IMR-90 (cell line): ENCODE measurements at regions not wholly inside any gene's neighbourhood (a gene's known extent, or its start where the extent isn't known, plus 50 kb on each side); places are given as distances from the start of the nearest gene placed in this dataset.

Source experiments
- ATAC-seq: fragments of 200-7000 bp; cut with Tn5 transposase; 2 replicates; pipeline ENCODE4 v1.9.1; 2020; ENCODE audit warnings: low read depth, mild to moderate bottlenecking, moderate library complexity
- BruUV-seq: library from RNA; stranded (reverse); fragments of 400-500 nt; replicated peaks from 2 replicates; lab custom pipeline; 2021; lab: Mats Ljungman, UMichigan
- CTCF ChIA-PET: fragments of 300-600 bp; formaldehyde crosslinking; extraction: SDS; loops from one replicate; lab custom pipeline; 2021; ENCODE audit warnings: antibody characterized with exemption; lab: Yijun Ruan, JAX
- POLR2A ChIA-PET: fragments of 300-600 bp; sonication (Branson Sonifier 250); formaldehyde crosslinking; loops from one replicate; lab custom pipeline; 2022; ENCODE audit warnings: antibody characterized with exemption; ENCODE audit not compliant: unreplicated experiment; lab: Charles Lee
- DNase-seq: peaks from one replicate; pipeline ENCODE4 v3.0.0; 2013
- H2AFZ ChIP-seq: replicated peaks from 2 replicates; pipeline ENCODE3; 2013; ENCODE audit warnings: low read length, mild to moderate bottlenecking; ENCODE audit not compliant: poor library complexity
- H2AK5ac ChIP-seq: 2 replicates; pipeline ENCODE4 v1.6.1; 2013; ENCODE audit warnings: low read depth, low read length, inconsistent platforms
- H2AK9ac ChIP-seq: replicated peaks from 2 replicates; pipeline ENCODE3; 2013; ENCODE audit warnings: mild to moderate bottlenecking, low read depth, low read length, moderate library complexity; ENCODE audit not compliant: poor library complexity
- H2BK120ac ChIP-seq: 2 replicates; pipeline ENCODE4 v1.6.1; 2013; ENCODE audit warnings: low read depth, low read length, inconsistent platforms
- H2BK15ac ChIP-seq: 3 replicates; pipeline ENCODE4 v1.6.1; 2013; ENCODE audit warnings: low read depth, low read length, inconsistent platforms
- H2BK20ac ChIP-seq: 2 replicates; pipeline ENCODE4 v1.6.1; 2013; ENCODE audit warnings: low read depth, mild to moderate bottlenecking, inconsistent platforms, low read length, moderate library complexity
- H2BK5ac ChIP-seq: 2 replicates; pipeline ENCODE4 v1.6.1; 2013; ENCODE audit warnings: mild to moderate bottlenecking, low read depth, low read length, inconsistent platforms; ENCODE audit not compliant: poor library complexity, severe bottlenecking
- H3K14ac ChIP-seq: replicated peaks from 2 replicates; pipeline ENCODE4 v1.6.1; 2013; ENCODE audit warnings: low read depth, low read length, inconsistent platforms
- H3K18ac ChIP-seq: 2 replicates; pipeline ENCODE4 v1.6.1; 2013; ENCODE audit warnings: low read depth, low read length, control low read depth
- H3K23ac ChIP-seq: 2 replicates; pipeline ENCODE4 v1.6.1; 2013; ENCODE audit warnings: low read depth, low read length, inconsistent platforms
- H3K27ac ChIP-seq: 2 replicates; pipeline ENCODE4 v1.5.1; 2013; ENCODE audit warnings: mild to moderate bottlenecking, control low read depth, low read length; ENCODE audit not compliant: insufficient read depth
- H3K27me3 ChIP-seq: 2 replicates; pipeline ENCODE4 v1.6.1; 2013; ENCODE audit warnings: low read length; ENCODE audit not compliant: control insufficient read depth, insufficient read depth
- H3K36me3 ChIP-seq: 2 replicates; pipeline ENCODE4 v1.6.1; 2013; ENCODE audit warnings: low read length, mixed read lengths; ENCODE audit not compliant: control insufficient read depth, insufficient read depth
- H3K4ac ChIP-seq: 2 replicates; pipeline ENCODE4 v1.6.1; 2013; ENCODE audit warnings: low read depth, low read length, inconsistent platforms
- H3K4me1 ChIP-seq: 2 replicates; pipeline ENCODE4 v1.6.1; 2013; ENCODE audit warnings: low read length, mixed read lengths; ENCODE audit not compliant: control insufficient read depth, insufficient read depth
- H3K4me2 ChIP-seq: 2 replicates; pipeline ENCODE4 v1.6.1; 2013; ENCODE audit warnings: low read depth, mild to moderate bottlenecking, control low read depth, low read length, moderate library complexity
- H3K4me3 ChIP-seq: 2 replicates; pipeline ENCODE4 v1.5.1; 2013; ENCODE audit warnings: low read depth, mild to moderate bottlenecking, control low read depth, low read length, moderate library complexity; ENCODE audit not compliant: insufficient read depth
- H3K56ac ChIP-seq: 2 replicates; pipeline ENCODE4 v1.6.1; 2013; ENCODE audit warnings: low read length, inconsistent platforms; ENCODE audit not compliant: insufficient read depth; ENCODE audit errors: extremely low read depth
- H3K79me1 ChIP-seq, 2 experiments: 2 replicates each; pipeline ENCODE4 v1.6.1; 2013; ENCODE audit warnings: low read length in 2 of 2, inconsistent platforms in 1 of 2, low read depth in 1 of 2
- H3K9ac ChIP-seq: 2 replicates; pipeline ENCODE4 v1.6.1; 2013; ENCODE audit warnings: low read depth, low read length, control low read depth
- H3K9me1 ChIP-seq: 2 replicates; pipeline ENCODE4 v1.6.1; 2013; ENCODE audit warnings: low read length, inconsistent platforms; ENCODE audit not compliant: insufficient read depth
- H3K9me3 ChIP-seq: 2 replicates; pipeline ENCODE4 v1.6.1; 2013; ENCODE audit warnings: low read length; ENCODE audit not compliant: control insufficient read depth, insufficient read depth
- H4K20me1 ChIP-seq: 2 replicates; pipeline ENCODE4 v1.6.1; 2013; ENCODE audit warnings: low read length, inconsistent platforms; ENCODE audit not compliant: insufficient read depth
- H4K5ac ChIP-seq: 2 replicates; pipeline ENCODE4 v1.6.1; 2013; ENCODE audit warnings: mild to moderate bottlenecking, low read depth, low read length, control low read depth
- H4K8ac ChIP-seq, 2 experiments: 2 replicates each; pipeline ENCODE4 v1.6.1; 2013; ENCODE audit warnings: low read depth in 2 of 2, low read length in 2 of 2, control low read depth in 1 of 2, inconsistent platforms in 1 of 2
- H4K91ac ChIP-seq: 2 replicates; pipeline ENCODE4 v1.6.1; 2013; ENCODE audit warnings: low read depth, low read length, inconsistent platforms; ENCODE audit not compliant: insufficient read depth
- CHD1 ChIP-seq: IDR thresholded peaks from 2 replicates; pipeline ENCODE4 v1.6.1; 2012; ENCODE audit warnings: low read depth, low read length, improper control_type of control experiment
- FOS ChIP-seq: fragments of 150-350 bp; IDR thresholded peaks from 2 replicates; pipeline ENCODE4 v1.6.1; 2016; ENCODE audit warnings: low read depth, low read length
- MAZ ChIP-seq: IDR thresholded peaks from 2 replicates; pipeline ENCODE4 v1.6.1; 2012; ENCODE audit warnings: low read depth, mild to moderate bottlenecking, low read length, improper control_type of control experiment, moderate library complexity, borderline replicate concordance
- MXI1 ChIP-seq: IDR thresholded peaks from 2 replicates; pipeline ENCODE4 v1.6.1; 2012; ENCODE audit warnings: low read depth, mild to moderate bottlenecking, low read length, moderate library complexity, borderline replicate concordance
- NFE2L2 ChIP-seq: fragments of 150-350 bp; IDR thresholded peaks from 2 replicates; pipeline ENCODE4 v1.6.1; 2016; ENCODE audit warnings: low read depth, mild to moderate bottlenecking, low read length
- POLR2A ChIP-seq: IDR thresholded peaks from 2 replicates; pipeline ENCODE4 v1.6.1; 2012; ENCODE audit warnings: mild to moderate bottlenecking, low read depth, low read length
- RAD21 ChIP-seq: IDR thresholded peaks from 2 replicates; pipeline ENCODE4 v1.6.1; 2012; ENCODE audit warnings: low read length, improper control_type of control experiment
- RFX5 ChIP-seq: IDR thresholded peaks from 2 replicates; pipeline ENCODE4 v1.8.0; 2012; ENCODE audit warnings: low read depth, mild to moderate bottlenecking, low read length, moderate library complexity
- SMC3 ChIP-seq: fragments of 150-350 bp; IDR thresholded peaks from 2 replicates; pipeline ENCODE4 v1.6.1; 2016; ENCODE audit warnings: low read depth, mild to moderate bottlenecking, antibody characterized with exemption, low read length, moderate library complexity
- WGBS, 2 experiments: methylation state at CpG; one replicate each; pipeline versions ENCODE4 v1.1.5 to v1.1.7; 2013; ENCODE audit warnings: missing lambda C conversion rate in 2 of 2; ENCODE audit not compliant: insufficient read length in 1 of 2; ENCODE audit errors: extremely low coverage in 2 of 2; 5-methylcytosine and 5-hydroxymethylcytosine counted together
- dilution Hi-C: fragments of 300-500 bp; cut with HindIII; formaldehyde crosslinking; loops from one replicate; pipeline ENCODE4 v1.14.3; 2018; ENCODE audit warnings: low sequenced_read_pairs; ENCODE audit not compliant: unreplicated experiment
- in situ Hi-C: fragments of 300-500 bp; cut with MboI; formaldehyde crosslinking; loops from 3 replicates; pipeline ENCODE4 v1.14.3; 2019; ENCODE audit warnings: low sequenced_read_pairs, inconsistent platforms, mixed read lengths
- intact Hi-C: fragments of 100-400 bp; cut with micrococcal nuclease; formaldehyde crosslinking; loops from 2 replicates; pipeline ENCODE4 v1.10.0; 2022
- TF ChIP-seq, protein P1 (sequence below): conservative IDR thresholded peaks from 2 replicates; pipeline ENCODE4 v1.5.1; 2012; ENCODE audit warnings: mild to moderate bottlenecking, low read depth, low read length, improper control_type of control experiment
- TF ChIP-seq, protein P2 (sequence below): fragments of 150-350 bp; IDR thresholded peaks from 2 replicates; pipeline ENCODE4 v1.6.1; 2016; ENCODE audit warnings: low read depth, mild to moderate bottlenecking, low read length, moderate library complexity, borderline replicate concordance
- TF ChIP-seq, protein P3 (sequence below): fragments of 150-350 bp; IDR thresholded peaks from 2 replicates; pipeline ENCODE4 v1.6.1; 2017; ENCODE audit warnings: mild to moderate bottlenecking, antibody characterized with exemption, low read length, low read depth

DNA sequence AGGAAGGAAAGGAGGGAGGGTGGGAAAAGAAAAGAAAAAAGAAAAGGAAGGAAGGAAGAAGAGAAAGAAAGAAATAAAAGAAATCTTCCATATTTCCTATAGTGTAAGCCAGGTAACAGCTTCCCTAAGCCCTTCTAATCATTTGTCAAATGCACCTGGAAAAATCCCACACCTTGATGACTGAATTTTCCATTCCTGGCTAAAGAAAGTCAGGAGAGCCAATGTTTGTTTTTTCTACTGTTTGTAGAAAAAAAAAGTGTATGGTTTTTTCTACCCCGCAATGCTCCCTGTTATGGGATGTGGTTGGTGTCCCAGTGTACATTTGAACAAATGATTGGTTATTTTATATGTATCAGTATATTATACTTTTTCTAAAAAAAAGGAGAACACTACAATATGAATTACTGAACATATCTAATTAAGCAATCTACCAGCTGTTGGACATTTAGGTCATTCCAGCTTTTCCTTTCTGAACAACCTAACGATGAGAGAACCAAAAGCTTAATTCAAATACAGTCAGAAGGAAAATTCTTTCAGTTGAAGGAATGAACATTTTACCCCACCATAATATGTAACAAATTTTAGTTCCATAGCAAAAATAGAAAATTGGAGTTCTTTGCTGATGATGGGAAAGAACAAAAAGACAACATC, 355.0 kb downstream of the SETD4 start:
- H4K20me1 ChIP-seq = no peaks in the 10 kb centered on the region
- H4K8ac ChIP-seq = no peak overlapping the region
- no peak overlapping the region for H4K91ac ChIP-seq
- no peak overlapping the region for H3K18ac ChIP-seq
- WGBS, 2 experiments = no CpG with 5 or more reads among the region's 2 CpGs
- dilution Hi-C loops (no loop called here), in situ Hi-C loops (no loop called here), intact Hi-C loops (no loop called here)
- ChIA-PET CTCF (no interaction called here), POLR2A (no interaction called here)
- H3K36me3 ChIP-seq = no peaks in the 10 kb centered on the region
- no peaks in the 10 kb centered on the region for H3K4me1 ChIP-seq
- no TSS peak for BruUV-seq
- TF ChIP-seq RAD21 = no peak
- no peak for TF ChIP-seq POLR2A
- TF ChIP-seq, protein P1, sequence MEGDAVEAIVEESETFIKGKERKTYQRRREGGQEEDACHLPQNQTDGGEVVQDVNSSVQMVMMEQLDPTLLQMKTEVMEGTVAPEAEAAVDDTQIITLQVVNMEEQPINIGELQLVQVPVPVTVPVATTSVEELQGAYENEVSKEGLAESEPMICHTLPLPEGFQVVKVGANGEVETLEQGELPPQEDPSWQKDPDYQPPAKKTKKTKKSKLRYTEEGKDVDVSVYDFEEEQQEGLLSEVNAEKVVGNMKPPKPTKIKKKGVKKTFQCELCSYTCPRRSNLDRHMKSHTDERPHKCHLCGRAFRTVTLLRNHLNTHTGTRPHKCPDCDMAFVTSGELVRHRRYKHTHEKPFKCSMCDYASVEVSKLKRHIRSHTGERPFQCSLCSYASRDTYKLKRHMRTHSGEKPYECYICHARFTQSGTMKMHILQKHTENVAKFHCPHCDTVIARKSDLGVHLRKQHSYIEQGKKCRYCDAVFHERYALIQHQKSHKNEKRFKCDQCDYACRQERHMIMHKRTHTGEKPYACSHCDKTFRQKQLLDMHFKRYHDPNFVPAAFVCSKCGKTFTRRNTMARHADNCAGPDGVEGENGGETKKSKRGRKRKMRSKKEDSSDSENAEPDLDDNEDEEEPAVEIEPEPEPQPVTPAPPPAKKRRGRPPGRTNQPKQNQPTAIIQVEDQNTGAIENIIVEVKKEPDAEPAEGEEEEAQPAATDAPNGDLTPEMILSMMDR = no peak
- TF ChIP-seq FOS = no peak
- TF ChIP-seq SMC3 = no peak
- TF ChIP-seq MAZ = no peak
- TF ChIP-seq, protein P2, sequence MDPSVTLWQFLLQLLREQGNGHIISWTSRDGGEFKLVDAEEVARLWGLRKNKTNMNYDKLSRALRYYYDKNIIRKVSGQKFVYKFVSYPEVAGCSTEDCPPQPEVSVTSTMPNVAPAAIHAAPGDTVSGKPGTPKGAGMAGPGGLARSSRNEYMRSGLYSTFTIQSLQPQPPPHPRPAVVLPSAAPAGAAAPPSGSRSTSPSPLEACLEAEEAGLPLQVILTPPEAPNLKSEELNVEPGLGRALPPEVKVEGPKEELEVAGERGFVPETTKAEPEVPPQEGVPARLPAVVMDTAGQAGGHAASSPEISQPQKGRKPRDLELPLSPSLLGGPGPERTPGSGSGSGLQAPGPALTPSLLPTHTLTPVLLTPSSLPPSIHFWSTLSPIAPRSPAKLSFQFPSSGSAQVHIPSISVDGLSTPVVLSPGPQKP = no peak
- TF ChIP-seq, protein P3, sequence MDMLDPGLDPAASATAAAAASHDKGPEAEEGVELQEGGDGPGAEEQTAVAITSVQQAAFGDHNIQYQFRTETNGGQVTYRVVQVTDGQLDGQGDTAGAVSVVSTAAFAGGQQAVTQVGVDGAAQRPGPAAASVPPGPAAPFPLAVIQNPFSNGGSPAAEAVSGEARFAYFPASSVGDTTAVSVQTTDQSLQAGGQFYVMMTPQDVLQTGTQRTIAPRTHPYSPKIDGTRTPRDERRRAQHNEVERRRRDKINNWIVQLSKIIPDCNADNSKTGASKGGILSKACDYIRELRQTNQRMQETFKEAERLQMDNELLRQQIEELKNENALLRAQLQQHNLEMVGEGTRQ = no peak
- no peak for TF ChIP-seq CHD1
- TF ChIP-seq RFX5 = no peak
- no peak for TF ChIP-seq MXI1
- no peak for TF ChIP-seq NFE2L2
- no peak overlapping the region for H2BK15ac ChIP-seq
- H2AK5ac ChIP-seq = no peak overlapping the region
- H2BK5ac ChIP-seq = no peak overlapping the region
- H4K5ac ChIP-seq = no peak overlapping the region
- H2BK20ac ChIP-seq = no peak overlapping the region
- no peak overlapping the region for H3K56ac ChIP-seq
- no peak overlapping the region for H3K4me2 ChIP-seq
- H3K14ac ChIP-seq = no peak overlapping the region
- no peak overlapping the region for H3K23ac ChIP-seq
- no peak overlapping the region for H3K4me3 ChIP-seq
- no peak overlapping the region for H2AFZ ChIP-seq
- no peaks in the 10 kb centered on the region for H3K9me3 ChIP-seq
- no peak overlapping the region for H2BK120ac ChIP-seq
- H3K4ac ChIP-seq = no peak overlapping the region
- DNase-seq (no peak), ATAC-seq (no peak)
- H3K9me1 ChIP-seq = no peaks in the 10 kb centered on the region
- H3K79me1 ChIP-seq = no peaks in the 10 kb centered on the region
- no peak overlapping the region for H3K9ac ChIP-seq
- H2AK9ac ChIP-seq = no peak overlapping the region
- no peak overlapping the region for H3K27ac ChIP-seq
- H3K27me3 ChIP-seq = peaks cover 24% of the 10 kb centered on the region
